ENCODE measurements at regions not wholly inside any gene's neighbourhood (a gene's known extent, or its start where the extent isn't known, plus 50 kb on each side); places are given as distances from the start of the nearest gene placed in this dataset.

GRCh38 chr20:12306107-12306506, 388.4 kb downstream of the BTBD3 start:
- TF ChIP-seq CTCF (conservative IDR thresholded peaks at IDR 0.05): no peak
- Histone ChIP-seq H3T11ph (ENCODE audit: low read length) (no peak overlapping the region), H2AFZ (ENCODE audit: low read length) (no peak overlapping the region), H3K79me1 (ENCODE audit: insufficient read depth, low read depth, low read length, poor library complexity, severe bottlenecking) (no peaks in the 10 kb centered on the region), H2BK120ac (ENCODE audit: low read depth, low read length, poor library complexity, severe bottlenecking) (no peak overlapping the region), H2BK20ac (ENCODE audit: low read depth, low read length, poor library complexity, severe bottlenecking) (no peak overlapping the region), H3K27ac (ENCODE audit: insufficient read length, low read depth, low read length) (no peak overlapping the region), H3K27me3 (ENCODE audit: insufficient read depth, low read length) (no peaks in the 10 kb centered on the region), H3K18ac (ENCODE audit: insufficient read length, low read depth, low read length) (no peak overlapping the region), H3K9me3 (ENCODE audit: control insufficient read depth, low read depth, low read length) (no peaks in the 10 kb centered on the region), H4K20me1 (ENCODE audit: control insufficient read depth, insufficient read depth, insufficient read length) (no peaks in the 10 kb centered on the region), H3K14ac (ENCODE audit: insufficient read depth, low read length) (no peak overlapping the region), H3K4me1 (ENCODE audit: insufficient read depth, low read length) (no peaks in the 10 kb centered on the region), H3K56ac (ENCODE audit: insufficient read length, low read depth, low read length) (no peak overlapping the region), H2BK5ac (ENCODE audit: insufficient read length, low read length) (no peak overlapping the region), H3K9ac (ENCODE audit: extremely low read depth, insufficient read length, low read length) (no peak overlapping the region), H3K4ac (ENCODE audit: low read depth, low read length) (no peak overlapping the region), H4K8ac (replicated peaks; ENCODE audit: insufficient read length, low read depth, low read length) (no peak overlapping the region), H3K23ac (ENCODE audit: insufficient read length, low read depth, low read length) (no peak overlapping the region), H4K5ac (ENCODE audit: insufficient read length, low read depth, low read length) (no peak overlapping the region), H3K23me2 (ENCODE audit: insufficient read length, low read depth, low read length, poor library complexity, severe bottlenecking) (no peaks in the 10 kb centered on the region), H2AK5ac (ENCODE audit: insufficient read length, low read length) (no peak overlapping the region), H3K4me2 (ENCODE audit: insufficient read depth, insufficient read length, low read length) (no peak overlapping the region), H2BK15ac (ENCODE audit: low read depth, low read length) (no peak overlapping the region), H3K79me2 (ENCODE audit: insufficient read depth, low read length) (no peaks in the 10 kb centered on the region), H4K91ac (ENCODE audit: insufficient read length, low read depth, low read length) (no peak overlapping the region), H2BK12ac (ENCODE audit: insufficient read length, low read depth, low read length) (no peak overlapping the region)
- Mint-ChIP-seq H3K4me1 (peaks cover 2 to 10% of the 10 kb centered on the region in 2 experiments; a peak in 2 of 4 replicates), H3K4me3 (no peak overlapping the region), H3K9me3 (peaks cover 16 to 22% of the 10 kb centered on the region in 2 experiments), H3K36me3 (ENCODE audit: insufficient read depth in 1 of 3, low read depth in 3 of 3) (peaks cover 2 to 17% (median 6%) of the 10 kb centered on the region in 3 experiments; a peak in 6 of 7 replicates), H3K27ac (no peak overlapping the region; a peak in 1 of 7 replicates), H3K27me3 (ENCODE audit: low read depth) (no peaks in the 10 kb centered on the region)
- no peak for DNase-seq
- WGBS (ENCODE audit: extremely low coverage, insufficient read length, low lambda C conversion rate): no CpG with 5 or more reads among the region's 2 CpGs
